Activated naive CD8-positive, alpha-beta T cell treated with anti-CD3 and anti-CD28 coated beads for 36 hours (primary cell): ENCODE measurements at regions not wholly inside any gene's neighbourhood (a gene's known extent, or its start where the extent isn't known, plus 50 kb on each side); places are given as distances from the start of the nearest gene placed in this dataset.

Experiments used
- DNase-seq: peaks from one replicate; pipeline ENCODE4 v3.0.0; 2021
- H3K27ac Mint-ChIP-seq: one replicate; pipeline ENCODE4 v1.8.0; 2022; ENCODE audit warnings: mild to moderate bottlenecking, moderate library complexity, mixed read lengths
- H3K27me3 Mint-ChIP-seq: one replicate; pipeline ENCODE4 v1.8.0; 2022; ENCODE audit warnings: mild to moderate bottlenecking, mixed read lengths
- H3K36me3 Mint-ChIP-seq: one replicate; pipeline ENCODE4 v1.8.0; 2021; ENCODE audit warnings: mild to moderate bottlenecking, mixed read lengths
- H3K4me1 Mint-ChIP-seq: one replicate; pipeline ENCODE4 v1.8.0; 2021; ENCODE audit warnings: mixed read lengths
- H3K4me3 Mint-ChIP-seq: one replicate; pipeline ENCODE4 v1.8.0; 2022; ENCODE audit warnings: mild to moderate bottlenecking, moderate library complexity, mixed read lengths
- H3K9me3 Mint-ChIP-seq: one replicate; pipeline ENCODE4 v1.8.0; 2022; ENCODE audit warnings: mixed read lengths

GRCh38 chr4:12562021-12562420 is 922.1 kb downstream of the RAB28 start:
- Mint-ChIP-seq H3K9me3 (peaks cover 2% of the 10 kb centered on the region), H3K27ac (no peak overlapping the region), H3K27me3 (no peaks in the 10 kb centered on the region), H3K4me1 (no peaks in the 10 kb centered on the region), H3K4me3 (no peak overlapping the region), H3K36me3 (no peaks in the 10 kb centered on the region)
- DNase-seq = no peak

DNA sequence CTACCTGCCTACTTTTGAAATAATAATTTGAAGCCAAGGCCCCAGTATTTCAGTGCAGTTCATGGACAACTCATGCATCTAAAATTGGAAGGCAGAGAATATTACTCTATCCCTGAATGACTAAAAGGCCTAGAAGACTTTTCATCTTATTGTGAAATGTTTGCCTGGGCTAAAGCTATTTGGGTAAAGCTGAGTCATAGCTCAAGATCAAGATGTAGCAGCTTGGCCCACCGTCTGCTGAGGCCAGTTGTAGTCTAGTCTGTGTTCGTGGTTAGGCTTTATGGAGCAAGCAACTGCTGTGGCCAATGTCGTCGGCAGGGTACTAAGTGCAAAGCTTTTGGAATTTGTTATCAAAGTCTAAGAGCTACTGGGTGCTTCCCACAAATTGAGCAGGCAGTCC is 929.1 kb downstream of the RAB28 start:
- H3K27ac Mint-ChIP-seq = no peak overlapping the region
- H3K4me1 Mint-ChIP-seq = no peaks in the 10 kb centered on the region
- no peak overlapping the region for H3K4me3 Mint-ChIP-seq
- H3K9me3 Mint-ChIP-seq = peaks cover 9% of the 10 kb centered on the region
- no peak for DNase-seq
- no peaks in the 10 kb centered on the region for H3K36me3 Mint-ChIP-seq
- H3K27me3 Mint-ChIP-seq = no peaks in the 10 kb centered on the region

DNA sequence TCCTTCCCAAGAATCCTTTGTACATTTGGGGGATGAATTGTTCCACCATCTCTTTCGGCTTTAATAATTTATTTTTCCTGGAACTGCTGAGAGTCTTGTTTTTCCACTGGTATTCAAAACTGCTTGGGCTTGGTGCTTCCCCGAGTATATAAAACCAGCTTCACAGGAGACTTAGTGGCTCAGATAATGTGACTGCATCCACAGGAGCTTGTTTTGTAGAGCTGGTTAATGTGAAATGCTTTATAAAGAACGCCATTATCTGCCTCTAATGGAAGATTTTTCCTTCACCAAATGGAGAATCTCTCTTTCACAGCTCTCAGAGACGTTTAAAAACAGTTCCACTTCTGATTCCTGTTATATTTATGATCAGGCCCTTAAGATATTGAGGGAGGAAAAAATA is 935.5 kb downstream of the RAB28 start:
- peaks cover 8% of the 10 kb centered on the region for H3K9me3 Mint-ChIP-seq

GRCh38 chr4:12545812-12546211 is 938.3 kb downstream of the RAB28 start:
- H3K27me3 Mint-ChIP-seq = no peaks in the 10 kb centered on the region
- H3K36me3 Mint-ChIP-seq = no peaks in the 10 kb centered on the region
- H3K4me3 Mint-ChIP-seq = no peak overlapping the region
- H3K4me1 Mint-ChIP-seq = no peaks in the 10 kb centered on the region
- no peak overlapping the region for H3K27ac Mint-ChIP-seq
- no peaks in the 10 kb centered on the region for H3K9me3 Mint-ChIP-seq
- no peak for DNase-seq

More for the DNA sequence above, 935.5 kb downstream of the RAB28 start:
- H3K4me3 Mint-ChIP-seq = no peak overlapping the region
- no peak overlapping the region for H3K27ac Mint-ChIP-seq
- DNase-seq = no peak
- no peaks in the 10 kb centered on the region for H3K36me3 Mint-ChIP-seq
- H3K4me1 Mint-ChIP-seq = no peaks in the 10 kb centered on the region
- no peaks in the 10 kb centered on the region for H3K27me3 Mint-ChIP-seq

- Mint-ChIP-seq H3K9me3 (no peaks in the 10 kb centered on the region), H3K4me1 (no peaks in the 10 kb centered on the region), H3K27ac (no peak overlapping the region), H3K36me3 (no peaks in the 10 kb centered on the region), H3K27me3 (no peaks in the 10 kb centered on the region), H3K4me3 (no peak overlapping the region)
- no peak for DNase-seq
Observed at GRCh38 chr4:12538162-12538561, 946.0 kb downstream of the RAB28 start.

DNA sequence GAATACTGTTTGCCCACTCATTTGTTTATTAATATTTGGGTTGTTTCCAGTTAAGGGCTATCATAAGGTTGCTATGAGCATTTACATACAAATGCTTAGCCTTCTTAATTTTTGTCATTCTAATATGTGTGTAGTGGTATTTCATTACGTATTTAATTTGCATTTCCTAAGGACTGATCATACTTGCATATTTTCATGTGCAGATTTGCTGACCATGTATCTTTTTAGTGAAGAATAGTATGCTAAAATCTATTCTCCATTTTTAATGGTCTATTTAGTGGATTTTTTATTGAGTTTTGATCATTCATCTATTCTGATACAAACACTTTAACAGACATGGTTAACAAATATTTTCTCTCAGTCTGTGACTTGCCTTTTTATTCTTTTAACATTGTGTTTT is 949.5 kb downstream of the RAB28 start:
- Mint-ChIP-seq H3K9me3 (peaks cover 1% of the 10 kb centered on the region), H3K4me1 (no peaks in the 10 kb centered on the region), H3K27me3 (no peaks in the 10 kb centered on the region), H3K36me3 (no peaks in the 10 kb centered on the region), H3K4me3 (no peak overlapping the region), H3K27ac (no peak overlapping the region)
- DNase-seq = no peak

- H3K4me1 Mint-ChIP-seq = no peaks in the 10 kb centered on the region
- H3K4me3 Mint-ChIP-seq = no peak overlapping the region
- no peaks in the 10 kb centered on the region for H3K9me3 Mint-ChIP-seq
- no peaks in the 10 kb centered on the region for H3K36me3 Mint-ChIP-seq
- no peaks in the 10 kb centered on the region for H3K27me3 Mint-ChIP-seq
- DNase-seq = no peak
- no peak overlapping the region for H3K27ac Mint-ChIP-seq
Observed at GRCh38 chr4:12519426-12519825, 964.7 kb downstream of the RAB28 start.

- DNase-seq = no peak
- no peak overlapping the region for H3K4me3 Mint-ChIP-seq
- H3K4me1 Mint-ChIP-seq = no peaks in the 10 kb centered on the region
- no peaks in the 10 kb centered on the region for H3K36me3 Mint-ChIP-seq
- no peak overlapping the region for H3K27ac Mint-ChIP-seq
- H3K27me3 Mint-ChIP-seq = no peaks in the 10 kb centered on the region
- H3K9me3 Mint-ChIP-seq = peaks cover 3% of the 10 kb centered on the region
Observed at GRCh38 chr4:12507868-12508481, 976.2 kb downstream of the RAB28 start.

DNA sequence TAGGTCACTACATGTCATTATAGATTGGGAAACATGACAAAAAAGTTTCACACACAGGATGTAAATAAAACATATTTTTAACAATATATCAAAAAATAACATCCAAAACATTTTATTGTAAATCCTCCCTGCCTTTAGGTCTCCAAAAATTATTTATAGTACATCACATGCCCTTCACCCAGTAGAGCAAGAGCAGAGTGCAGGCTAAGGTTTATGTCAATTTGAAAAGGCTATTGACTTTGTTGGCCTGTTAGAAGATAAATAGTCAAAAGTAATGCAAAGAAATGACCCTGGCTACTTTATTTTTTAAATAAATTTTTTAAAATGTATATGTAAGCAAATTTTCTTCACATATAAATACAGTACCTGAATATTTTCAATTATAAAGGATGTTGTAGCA is 983.7 kb downstream of the RAB28 start:
- Mint-ChIP-seq H3K9me3 (peaks cover 7% of the 10 kb centered on the region), H3K36me3 (no peaks in the 10 kb centered on the region), H3K27ac (no peak overlapping the region), H3K4me1 (no peaks in the 10 kb centered on the region), H3K27me3 (no peaks in the 10 kb centered on the region), H3K4me3 (no peak overlapping the region)
- DNase-seq = no peak

DNA sequence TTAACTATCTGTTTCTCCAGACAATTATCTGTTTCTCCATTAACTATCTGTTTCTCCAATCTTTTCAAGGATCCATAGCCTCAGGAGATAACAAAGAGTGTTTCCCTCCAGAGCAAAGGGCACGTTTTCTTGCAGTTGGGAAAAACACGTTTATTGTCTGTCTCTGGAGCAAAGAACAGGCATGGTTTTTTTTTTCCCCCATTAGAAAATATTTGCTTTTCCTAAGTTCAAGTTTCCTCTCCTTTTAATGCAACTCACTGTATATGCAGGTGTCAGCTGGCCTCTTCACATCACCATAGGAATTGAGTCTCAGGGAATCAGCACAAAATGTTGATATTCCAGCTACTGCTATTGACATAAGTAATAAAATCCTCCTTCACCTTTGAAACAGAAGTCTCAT is 984.4 kb downstream of the RAB28 start:
- no peak overlapping the region for H3K4me3 Mint-ChIP-seq

GRCh38 chr4:12495211-12495610 is 988.9 kb downstream of the RAB28 start:
- no peaks in the 10 kb centered on the region for H3K36me3 Mint-ChIP-seq
- no peak overlapping the region for H3K4me3 Mint-ChIP-seq
- peaks cover 6% of the 10 kb centered on the region for H3K9me3 Mint-ChIP-seq

More for the DNA sequence above, 984.4 kb downstream of the RAB28 start:
- no peak for DNase-seq
- peaks cover 8% of the 10 kb centered on the region for H3K9me3 Mint-ChIP-seq
- no peaks in the 10 kb centered on the region for H3K36me3 Mint-ChIP-seq
- H3K4me1 Mint-ChIP-seq = no peaks in the 10 kb centered on the region
- H3K27ac Mint-ChIP-seq = no peak overlapping the region
- no peaks in the 10 kb centered on the region for H3K27me3 Mint-ChIP-seq

GRCh38 chr4:12492730-12493393 is 991.3 kb downstream of the RAB28 start:
- Mint-ChIP-seq H3K36me3 (no peaks in the 10 kb centered on the region), H3K27ac (no peak overlapping the region), H3K9me3 (peaks cover 9% of the 10 kb centered on the region), H3K27me3 (no peaks in the 10 kb centered on the region), H3K4me1 (no peaks in the 10 kb centered on the region), H3K4me3 (no peak overlapping the region)
- DNase-seq = no peak

More at GRCh38 chr4:12495211-12495610, 988.9 kb downstream of the RAB28 start:
- Mint-ChIP-seq H3K27me3 (no peaks in the 10 kb centered on the region), H3K4me1 (no peaks in the 10 kb centered on the region), H3K27ac (no peak overlapping the region)
- no peak for DNase-seq

- Mint-ChIP-seq H3K9me3 (peaks cover 5% of the 10 kb centered on the region), H3K4me3 (no peak overlapping the region), H3K4me1 (no peaks in the 10 kb centered on the region), H3K36me3 (no peaks in the 10 kb centered on the region), H3K27me3 (no peaks in the 10 kb centered on the region), H3K27ac (no peak overlapping the region)
- no peak for DNase-seq
Observed at GRCh38 chr4:12488672-12489071, 995.5 kb downstream of the RAB28 start.

GRCh38 chr4:12487000-12487399 is 997.1 kb downstream of the RAB28 start:
- H3K27ac Mint-ChIP-seq = no peak overlapping the region
- no peaks in the 10 kb centered on the region for H3K36me3 Mint-ChIP-seq
- H3K27me3 Mint-ChIP-seq = no peaks in the 10 kb centered on the region
- H3K4me3 Mint-ChIP-seq = no peak overlapping the region
- H3K9me3 Mint-ChIP-seq = peaks cover 8% of the 10 kb centered on the region
- no peaks in the 10 kb centered on the region for H3K4me1 Mint-ChIP-seq
- no peak for DNase-seq

DNA sequence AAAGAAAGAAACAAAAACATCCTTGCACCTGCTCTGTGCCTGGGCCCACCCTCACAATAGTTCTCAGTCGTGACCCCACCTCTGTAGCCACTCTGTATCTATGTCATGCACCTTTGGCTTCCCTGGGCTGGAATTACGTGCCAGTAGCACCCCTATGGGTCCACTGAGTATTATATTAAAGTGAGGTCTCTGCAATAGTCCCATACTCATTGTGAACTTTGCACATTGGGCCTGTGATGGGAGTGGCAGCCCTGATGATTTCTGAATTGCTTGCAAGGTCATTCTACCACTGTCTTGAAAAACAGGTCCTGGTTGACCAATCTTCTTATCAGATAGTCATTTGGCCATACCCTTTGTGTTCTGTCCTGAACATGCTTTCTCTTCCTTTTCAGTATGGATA is 1012.1 kb downstream of the RAB28 start:
- DNase-seq = no peak
- Mint-ChIP-seq H3K4me3 (no peak overlapping the region), H3K9me3 (peaks cover under 1% of the 10 kb centered on the region), H3K27ac (no peak overlapping the region), H3K27me3 (no peaks in the 10 kb centered on the region), H3K36me3 (no peaks in the 10 kb centered on the region), H3K4me1 (no peaks in the 10 kb centered on the region)

DNA sequence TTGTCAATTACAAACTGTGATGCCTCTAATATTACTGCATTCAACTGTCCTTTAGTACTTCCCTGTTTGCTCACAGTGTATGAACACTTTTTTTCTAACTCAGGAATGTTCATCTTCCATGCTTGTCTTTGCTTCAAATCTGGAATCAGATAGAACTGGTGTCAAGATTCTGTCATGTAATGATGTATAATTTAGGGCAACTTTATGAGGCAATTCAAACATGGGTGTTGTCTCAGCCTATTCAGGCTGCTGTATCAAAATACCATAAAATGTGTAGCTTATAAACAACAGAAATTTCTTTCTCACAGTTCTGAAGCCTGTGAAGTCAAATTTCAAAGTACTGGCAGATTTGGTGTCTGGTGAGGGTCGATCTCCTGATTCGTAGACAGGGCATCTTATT is 1012.9 kb downstream of the RAB28 start:
- Mint-ChIP-seq H3K4me1 (no peaks in the 10 kb centered on the region), H3K36me3 (no peaks in the 10 kb centered on the region), H3K27me3 (no peaks in the 10 kb centered on the region), H3K4me3 (no peak overlapping the region), H3K9me3 (peaks cover 1% of the 10 kb centered on the region), H3K27ac (no peak overlapping the region)
- DNase-seq = no peak
